ENCODE measurements at regions not wholly inside any gene's neighbourhood (a gene's known extent, or its start where the extent isn't known, plus 50 kb on each side); places are given as distances from the start of the nearest gene placed in this dataset.

GRCh38 chr10:28248092-28248491, 54.8 kb downstream of the MPP7 start:
- TF ChIP-seq ZNF292 (tag by site-specific recombination; IDR thresholded peaks at IDR 0.05; ENCODE audit: borderline replicate concordance, low read depth) (no peak), ZSCAN16 (tag by site-specific recombination; IDR thresholded peaks at IDR 0.05) (0 out of 2 replicates have a peak, but pooled peaks have one; percentile 42)
- no peaks in the 10 kb centered on the region for H3K4me1 ChIP-seq (ENCODE audit: control insufficient read depth, insufficient read depth, low read length)
- H3K9me3 ChIP-seq (ENCODE audit: control insufficient read depth, insufficient read depth, low read depth, low read length) = no peaks in the 10 kb centered on the region
- H3K36me3 ChIP-seq (ENCODE audit: control insufficient read depth in 2 of 2, insufficient read depth in 1 of 2, low read length in 2 of 2) = no peaks in the 10 kb centered on the region
- ChIA-PET CTCF (interaction anchor here (1.1 to 7.1 kb wide), 5 partner anchors 35 to 148 kb away, joined by 3 to 45 read pairs (median 6); no protein-coding TSS in a partner anchor), POLR2A (no interaction called here)
- H3K27ac ChIP-seq (ENCODE audit: extremely low read depth, low read depth, low read length) = no peak overlapping the region
- H3K4me3 ChIP-seq (ENCODE audit: low read depth, low read length) = no peak overlapping the region

- ChIA-PET CTCF (interaction anchor here (0.5 to 7.1 kb wide), 6 partner anchors 41 to 881 kb away, joined by 3 to 45 read pairs (median 4); no protein-coding TSS in a partner anchor), POLR2A (no interaction called here)
- TF ChIP-seq ZNF521 (tag by site-specific recombination; IDR thresholded peaks at IDR 0.05) (no peak), OVOL3 (tag by site-specific recombination; IDR thresholded peaks at IDR 0.05) (no peak), ZNF707 (tag by site-specific recombination; IDR thresholded peaks at IDR 0.05) (no peak), ZNF544 (tag by site-specific recombination; IDR thresholded peaks at IDR 0.05) (no peak), ZNF248 (tag by site-specific recombination; IDR thresholded peaks at IDR 0.05) (no peak), GLI4 (tag by site-specific recombination; IDR thresholded peaks at IDR 0.05) (no peak), YY2 (tag by site-specific recombination; IDR thresholded peaks at IDR 0.05) (no peak), ZNF398 (tag by site-specific recombination; IDR thresholded peaks at IDR 0.05) (no peak), ZNF585B (tag by site-specific recombination; IDR thresholded peaks at IDR 0.05) (no peak), ZNF549 (tag by site-specific recombination; IDR thresholded peaks at IDR 0.05) (no peak), ZNF274 (IDR thresholded peaks at IDR 0.05; ENCODE audit: low read length) (no peak), ZNF274 (tag by site-specific recombination; IDR thresholded peaks at IDR 0.05; ENCODE audit: borderline replicate concordance) (no peak)
- Histone ChIP-seq H3K9me3 (ENCODE audit: control insufficient read depth, insufficient read depth, low read depth, low read length) (no peaks in the 10 kb centered on the region), H3K4me1 (ENCODE audit: control insufficient read depth, insufficient read depth, low read length) (no peaks in the 10 kb centered on the region), H3K4me3 (ENCODE audit: low read depth, low read length) (no peak overlapping the region), H3K36me3 (ENCODE audit: control insufficient read depth in 2 of 2, insufficient read depth in 1 of 2, low read length in 2 of 2) (no peaks in the 10 kb centered on the region), H3K27ac (ENCODE audit: extremely low read depth, low read depth, low read length) (no peak overlapping the region)
These were observed 56.8 kb downstream of the MPP7 start for GRCh38 chr10:28246023-28246422.

GRCh38 chr10:28243923-28244322, 58.9 kb downstream of the MPP7 start:
- no peaks in the 10 kb centered on the region for H3K4me1 ChIP-seq (ENCODE audit: control insufficient read depth, insufficient read depth, low read length)
- no peak overlapping the region for H3K4me3 ChIP-seq (ENCODE audit: low read depth, low read length)
- CTCF ChIA-PET = interaction anchor here (1.0 kb wide), 1 partner anchor 42 kb away, joined by 8 read pairs; no protein-coding TSS in a partner anchor
- H3K36me3 ChIP-seq (ENCODE audit: control insufficient read depth in 2 of 2, insufficient read depth in 1 of 2, low read length in 2 of 2) = no peaks in the 10 kb centered on the region
- H3K9me3 ChIP-seq (ENCODE audit: control insufficient read depth, insufficient read depth, low read depth, low read length) = no peaks in the 10 kb centered on the region
- POLR2A ChIA-PET = no interaction called here
- TF ChIP-seq ZSCAN5A (tag by site-specific recombination; IDR thresholded peaks at IDR 0.05) = no peak
- H3K27ac ChIP-seq (ENCODE audit: extremely low read depth, low read depth, low read length) = no peak overlapping the region

- Histone ChIP-seq H3K4me3 (ENCODE audit: low read depth, low read length) (no peak overlapping the region), H3K27ac (ENCODE audit: extremely low read depth, low read depth, low read length) (no peak overlapping the region), H3K9me3 (ENCODE audit: control insufficient read depth, insufficient read depth, low read depth, low read length) (no peaks in the 10 kb centered on the region), H3K36me3 (ENCODE audit: control insufficient read depth in 2 of 2, insufficient read depth in 1 of 2, low read length in 2 of 2) (no peaks in the 10 kb centered on the region), H3K4me1 (ENCODE audit: control insufficient read depth, insufficient read depth, low read length) (no peaks in the 10 kb centered on the region)
- POLR2A ChIA-PET = interaction anchor here (0.7 kb wide), 1 partner anchor 459 kb away, joined by 3 read pairs; no protein-coding TSS in a partner anchor
- CTCF ChIA-PET = interaction anchor here (0.5 to 2.8 kb wide), 13 partner anchors 10 to 882 kb away, joined by 3 to 23 read pairs (median 4); no protein-coding TSS in a partner anchor
- no peak for TF ChIP-seq OSR2 (tag by site-specific recombination; IDR thresholded peaks at IDR 0.05)
- TF ChIP-seq ZNF610 (tag by site-specific recombination; IDR thresholded peaks at IDR 0.05; ENCODE audit: borderline replicate concordance) = no peak
- TF ChIP-seq ZNF148 (tag by site-specific recombination; IDR thresholded peaks at IDR 0.05; ENCODE audit: borderline replicate concordance) = no peak
- TF ChIP-seq ZNF423 (tag by site-specific recombination; IDR thresholded peaks at IDR 0.05) = no peak
- TF ChIP-seq ZNF221 (tag by site-specific recombination; IDR thresholded peaks at IDR 0.05; ENCODE audit: borderline replicate concordance) = no peak
- TF ChIP-seq ZFP41 (tag by site-specific recombination; IDR thresholded peaks at IDR 0.05; ENCODE audit: borderline replicate concordance) = no peak
These were observed 60.2 kb downstream of the MPP7 start for GRCh38 chr10:28242555-28243204.
